ENCODE measurements at regions not wholly inside any gene's neighbourhood (a gene's known extent, or its start where the extent isn't known, plus 50 kb on each side); places are given as distances from the start of the nearest gene placed in this dataset.

DNA sequence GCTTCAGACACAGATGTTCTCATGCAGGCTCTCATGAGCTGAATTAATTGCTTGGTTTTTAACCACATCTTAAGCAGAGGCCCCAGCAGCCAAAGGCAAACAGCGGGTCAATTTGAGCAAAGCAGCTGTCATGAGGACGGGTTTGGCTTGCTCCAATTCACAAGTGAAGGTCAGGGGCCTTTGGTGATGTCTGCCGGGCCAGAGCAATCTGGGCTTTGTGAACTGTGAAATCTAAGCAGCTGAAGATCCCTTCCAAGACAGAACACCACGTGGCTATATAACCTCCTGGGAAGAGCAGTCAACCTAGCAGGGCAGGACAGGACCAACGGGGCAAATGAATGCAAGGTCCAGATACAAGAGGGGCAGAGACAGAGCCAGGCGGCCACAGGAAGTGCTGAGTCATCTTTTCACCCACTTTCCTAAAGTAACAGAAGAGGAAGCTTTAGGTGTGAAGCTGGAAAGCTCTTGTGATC, 187.3 kb upstream of the B3GAT1 start:
- DNase-seq (ENCODE audit: low spot score), result no peak
- ATAC-seq, result no peak
- no peak overlapping the region for H3K4me3 Mint-ChIP-seq
- no peak overlapping the region for H3K27ac Mint-ChIP-seq
- H3K9me3 Mint-ChIP-seq, result peaks cover 5% of the 10 kb centered on the region; the same call in 1 of the 2 replicates
- H3K4me1 Mint-ChIP-seq, result 0 out of 2 replicates have a peak, but pooled peaks cover 4% of the 10 kb centered on the region
- H3K36me3 Mint-ChIP-seq, result no peaks in the 10 kb centered on the region
- H3K27me3 Mint-ChIP-seq (ENCODE audit: low read depth), result peaks cover 2% of the 10 kb centered on the region; the same call in 1 of the 2 replicates
- CTCF ChIA-PET, result no interaction called here
- TF ChIP-seq ZNF219 (CRISPR knock-in tag; IDR thresholded peaks at IDR 0.05; ENCODE audit: borderline replicate concordance) (no peak), TCF7 (CRISPR knock-in tag; IDR thresholded peaks at IDR 0.05; ENCODE audit: low read depth) (no peak), NFE2L1 (CRISPR knock-in tag; IDR thresholded peaks at IDR 0.05) (0 out of 2 replicates have a peak, but pooled peaks have one; percentile 22), ZBTB43 (CRISPR knock-in tag; IDR thresholded peaks at IDR 0.05) (no peak), E2F1 (CRISPR knock-in tag; IDR thresholded peaks at IDR 0.05) (no peak), ZBTB21 (CRISPR knock-in tag; IDR thresholded peaks at IDR 0.05; ENCODE audit: borderline replicate concordance) (no peak)
- TF ChIP-seq, protein P1, sequence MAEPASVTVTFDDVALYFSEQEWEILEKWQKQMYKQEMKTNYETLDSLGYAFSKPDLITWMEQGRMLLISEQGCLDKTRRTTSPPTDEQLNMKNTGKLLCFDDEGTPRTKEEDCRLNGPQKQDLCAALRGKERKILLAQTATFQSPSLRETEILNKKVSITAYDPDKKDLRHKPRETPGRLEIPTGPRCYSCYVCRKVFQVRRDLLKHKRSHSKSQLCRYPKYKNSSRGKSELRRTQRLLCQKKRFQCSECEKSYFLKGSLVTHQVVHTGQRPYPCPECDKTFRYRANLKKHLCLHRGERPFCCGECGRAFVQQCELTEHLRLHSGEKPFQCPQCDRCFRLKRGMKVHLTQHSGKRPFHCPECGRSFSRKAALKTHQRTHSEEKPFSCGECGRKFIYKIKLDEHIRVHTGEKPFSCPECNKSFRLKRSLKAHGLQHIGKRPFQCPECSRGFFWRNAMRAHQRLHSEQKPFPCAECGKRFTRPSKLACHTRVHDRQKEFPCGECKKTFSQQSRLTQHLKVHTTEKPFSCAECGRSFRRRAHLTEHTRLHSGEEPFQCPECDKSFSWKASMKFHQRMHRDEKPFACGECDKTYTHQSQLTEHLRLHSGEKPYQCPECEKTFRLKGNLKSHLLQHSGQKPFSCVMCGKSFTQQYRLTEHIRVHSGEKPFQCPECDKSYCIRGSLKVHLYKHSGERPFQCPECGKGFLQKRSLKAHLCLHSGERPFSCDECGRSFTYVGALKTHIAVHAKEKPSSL (CRISPR knock-in tag; conservative IDR thresholded peaks at IDR 0.05), result no peak
- TF ChIP-seq, protein P2, sequence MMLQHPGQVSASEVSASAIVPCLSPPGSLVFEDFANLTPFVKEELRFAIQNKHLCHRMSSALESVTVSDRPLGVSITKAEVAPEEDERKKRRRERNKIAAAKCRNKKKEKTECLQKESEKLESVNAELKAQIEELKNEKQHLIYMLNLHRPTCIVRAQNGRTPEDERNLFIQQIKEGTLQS (CRISPR knock-in tag; conservative IDR thresholded peaks at IDR 0.05), result no peak
- POLR2A ChIA-PET, result no interaction called here

DNA sequence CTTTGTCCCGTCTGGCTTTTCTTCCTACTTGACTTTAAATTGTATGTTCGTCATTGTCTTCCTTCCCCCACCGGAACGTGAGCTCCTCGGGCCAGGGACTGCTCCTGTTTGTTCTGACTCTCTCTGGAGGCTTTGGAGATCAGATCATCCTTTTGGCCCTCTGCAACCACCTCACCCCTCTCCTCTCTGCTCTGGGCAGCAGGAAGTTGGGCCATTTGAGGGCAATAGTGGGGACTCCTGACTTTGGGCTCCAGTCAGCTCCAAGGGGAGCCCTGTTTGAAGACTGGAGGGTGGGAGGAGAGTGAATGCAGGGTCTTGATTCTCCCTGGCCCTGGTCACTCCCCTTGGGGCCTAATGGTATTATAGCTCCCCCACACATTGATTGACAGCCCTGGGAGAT, 186.3 kb upstream of the B3GAT1 start:
- H3K9me3 Mint-ChIP-seq, result peaks cover 2% of the 10 kb centered on the region; the same call in 1 of the 2 replicates
- 0 out of 2 replicates have a peak, but pooled peaks cover 4% of the 10 kb centered on the region for H3K4me1 Mint-ChIP-seq
- no peak overlapping the region for H3K27ac Mint-ChIP-seq
- TF ChIP-seq TEAD4 (CRISPR knock-in tag; IDR thresholded peaks at IDR 0.05) (no peak), TCF7 (CRISPR knock-in tag; IDR thresholded peaks at IDR 0.05; ENCODE audit: low read depth) (no peak)
- ATAC-seq (no peak), DNase-seq (ENCODE audit: low spot score) (no peak)
- CTCF ChIA-PET, result no interaction called here
- no peak overlapping the region for H3K4me3 Mint-ChIP-seq
- no peaks in the 10 kb centered on the region for H3K36me3 Mint-ChIP-seq
- POLR2A ChIA-PET, result no interaction called here
- H3K27me3 Mint-ChIP-seq (ENCODE audit: low read depth), result peaks cover 2% of the 10 kb centered on the region; the same call in 1 of the 2 replicates

- Mint-ChIP-seq H3K27ac (no peak overlapping the region), H3K27me3 (ENCODE audit: low read depth) (peaks cover 2% of the 10 kb centered on the region; the same call in 1 of the 2 replicates), H3K9me3 (no peaks in the 10 kb centered on the region), H3K36me3 (no peaks in the 10 kb centered on the region), H3K4me3 (no peak overlapping the region), H3K4me1 (0 out of 2 replicates have a peak, but pooled peaks cover 4% of the 10 kb centered on the region)
- CTCF ChIA-PET, result interaction anchor here (1.0 kb wide), 1 partner anchor 40 kb away, joined by 3 read pairs; no protein-coding TSS in a partner anchor
- ATAC-seq, result no peak
- POLR2A ChIA-PET, result no interaction called here
- no peak for DNase-seq (ENCODE audit: low spot score)
- TF ChIP-seq, protein P3, sequence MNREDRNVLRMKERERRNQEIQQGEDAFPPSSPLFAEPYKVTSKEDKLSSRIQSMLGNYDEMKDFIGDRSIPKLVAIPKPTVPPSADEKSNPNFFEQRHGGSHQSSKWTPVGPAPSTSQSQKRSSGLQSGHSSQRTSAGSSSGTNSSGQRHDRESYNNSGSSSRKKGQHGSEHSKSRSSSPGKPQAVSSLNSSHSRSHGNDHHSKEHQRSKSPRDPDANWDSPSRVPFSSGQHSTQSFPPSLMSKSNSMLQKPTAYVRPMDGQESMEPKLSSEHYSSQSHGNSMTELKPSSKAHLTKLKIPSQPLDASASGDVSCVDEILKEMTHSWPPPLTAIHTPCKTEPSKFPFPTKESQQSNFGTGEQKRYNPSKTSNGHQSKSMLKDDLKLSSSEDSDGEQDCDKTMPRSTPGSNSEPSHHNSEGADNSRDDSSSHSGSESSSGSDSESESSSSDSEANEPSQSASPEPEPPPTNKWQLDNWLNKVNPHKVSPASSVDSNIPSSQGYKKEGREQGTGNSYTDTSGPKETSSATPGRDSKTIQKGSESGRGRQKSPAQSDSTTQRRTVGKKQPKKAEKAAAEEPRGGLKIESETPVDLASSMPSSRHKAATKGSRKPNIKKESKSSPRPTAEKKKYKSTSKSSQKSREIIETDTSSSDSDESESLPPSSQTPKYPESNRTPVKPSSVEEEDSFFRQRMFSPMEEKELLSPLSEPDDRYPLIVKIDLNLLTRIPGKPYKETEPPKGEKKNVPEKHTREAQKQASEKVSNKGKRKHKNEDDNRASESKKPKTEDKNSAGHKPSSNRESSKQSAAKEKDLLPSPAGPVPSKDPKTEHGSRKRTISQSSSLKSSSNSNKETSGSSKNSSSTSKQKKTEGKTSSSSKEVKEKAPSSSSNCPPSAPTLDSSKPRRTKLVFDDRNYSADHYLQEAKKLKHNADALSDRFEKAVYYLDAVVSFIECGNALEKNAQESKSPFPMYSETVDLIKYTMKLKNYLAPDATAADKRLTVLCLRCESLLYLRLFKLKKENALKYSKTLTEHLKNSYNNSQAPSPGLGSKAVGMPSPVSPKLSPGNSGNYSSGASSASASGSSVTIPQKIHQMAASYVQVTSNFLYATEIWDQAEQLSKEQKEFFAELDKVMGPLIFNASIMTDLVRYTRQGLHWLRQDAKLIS (CRISPR knock-in tag; IDR thresholded peaks at IDR 0.05; ENCODE audit: borderline replicate concordance), result no peak
- TF ChIP-seq OVOL2 (CRISPR knock-in tag; IDR thresholded peaks at IDR 0.05; ENCODE audit: borderline replicate concordance) (no peak), PRDM15 (CRISPR knock-in tag; IDR thresholded peaks at IDR 0.05) (no peak), ZNF423 (CRISPR knock-in tag; IDR thresholded peaks at IDR 0.05) (no peak), ZNF121 (CRISPR knock-in tag; IDR thresholded peaks at IDR 0.05) (no peak), MAX (CRISPR knock-in tag; IDR thresholded peaks at IDR 0.05) (no peak), GRHL2 (CRISPR knock-in tag; IDR thresholded peaks at IDR 0.05; ENCODE audit: insufficient replicate concordance, severe bottlenecking) (no peak)
- TF ChIP-seq, protein P2 (CRISPR knock-in tag; conservative IDR thresholded peaks at IDR 0.05), result no peak
Measured at GRCh38 chr11:134597452-134597851, 185.4 kb upstream of the B3GAT1 start.

Measured in WTC11 (cell line).